ENCODE measurements at regions not wholly inside any gene's neighbourhood (a gene's known extent, or its start where the extent isn't known, plus 50 kb on each side); places are given as distances from the start of the nearest gene placed in this dataset.

GRCh38 chr9:116042321-116042720 lies 111.3 kb upstream of the PAPPA start:
- no peak for TF ChIP-seq CTCF (IDR thresholded peaks at IDR 0.05; ENCODE audit: unreplicated experiment)
- no peaks in the 10 kb centered on the region for H3K27me3 Mint-ChIP-seq
- H3K4me1 Mint-ChIP-seq (ENCODE audit: low read depth), result no peaks in the 10 kb centered on the region

GRCh38 chr9:116045083-116045482 lies 108.5 kb upstream of the PAPPA start:
- Mint-ChIP-seq H3K27ac (no peak overlapping the region), H3K9me3 (ENCODE audit: low read depth) (peaks cover 3% of the 10 kb centered on the region), H3K27me3 (no peaks in the 10 kb centered on the region), H3K4me3 (ENCODE audit: low read depth) (no peak overlapping the region), H3K36me3 (ENCODE audit: insufficient read depth) (no peaks in the 10 kb centered on the region), H3K4me1 (ENCODE audit: low read depth) (no peaks in the 10 kb centered on the region)
- TF ChIP-seq CTCF (IDR thresholded peaks at IDR 0.05; ENCODE audit: unreplicated experiment), result no peak
- DNase-seq (ENCODE audit: low spot score, unreplicated experiment), result no peak

More at GRCh38 chr9:116042321-116042720, 111.3 kb upstream of the PAPPA start:
- no peak overlapping the region for H3K27ac Mint-ChIP-seq
- peaks cover 3% of the 10 kb centered on the region for H3K9me3 Mint-ChIP-seq (ENCODE audit: low read depth)
- no peak overlapping the region for H3K4me3 Mint-ChIP-seq (ENCODE audit: low read depth)
- H3K36me3 Mint-ChIP-seq (ENCODE audit: insufficient read depth), result no peaks in the 10 kb centered on the region
- DNase-seq (ENCODE audit: low spot score, unreplicated experiment), result no peak

- H3K36me3 Mint-ChIP-seq (ENCODE audit: insufficient read depth), result no peaks in the 10 kb centered on the region
- H3K4me1 Mint-ChIP-seq (ENCODE audit: low read depth), result no peaks in the 10 kb centered on the region
- no peak for DNase-seq (ENCODE audit: low spot score, unreplicated experiment)
- peaks cover 9% of the 10 kb centered on the region for H3K27me3 Mint-ChIP-seq
- no peak overlapping the region for H3K4me3 Mint-ChIP-seq (ENCODE audit: low read depth)
- peaks cover 3% of the 10 kb centered on the region for H3K9me3 Mint-ChIP-seq (ENCODE audit: low read depth)
- no peak for TF ChIP-seq CTCF (IDR thresholded peaks at IDR 0.05; ENCODE audit: unreplicated experiment)
- H3K27ac Mint-ChIP-seq, result no peak overlapping the region
Measured at GRCh38 chr9:116048081-116048480, 105.5 kb upstream of the PAPPA start.

- no peak for TF ChIP-seq CTCF (IDR thresholded peaks at IDR 0.05; ENCODE audit: unreplicated experiment)
- peaks cover 12% of the 10 kb centered on the region for H3K27me3 Mint-ChIP-seq
- H3K27ac Mint-ChIP-seq, result no peak overlapping the region
- peaks cover 3% of the 10 kb centered on the region for H3K9me3 Mint-ChIP-seq (ENCODE audit: low read depth)
- DNase-seq (ENCODE audit: low spot score, unreplicated experiment), result no peak
- no peak overlapping the region for H3K4me3 Mint-ChIP-seq (ENCODE audit: low read depth)
- H3K4me1 Mint-ChIP-seq (ENCODE audit: low read depth), result no peaks in the 10 kb centered on the region
- H3K36me3 Mint-ChIP-seq (ENCODE audit: insufficient read depth), result no peaks in the 10 kb centered on the region
Measured at GRCh38 chr9:116049456-116049855, 104.1 kb upstream of the PAPPA start.

GRCh38 chr9:116051528-116051927 lies 102.1 kb upstream of the PAPPA start:
- Mint-ChIP-seq H3K27me3 (peaks cover 12% of the 10 kb centered on the region), H3K4me3 (ENCODE audit: low read depth) (no peak overlapping the region), H3K9me3 (ENCODE audit: low read depth) (no peaks in the 10 kb centered on the region), H3K4me1 (ENCODE audit: low read depth) (no peaks in the 10 kb centered on the region), H3K36me3 (ENCODE audit: insufficient read depth) (no peaks in the 10 kb centered on the region), H3K27ac (no peak overlapping the region)
- no peak for DNase-seq (ENCODE audit: low spot score, unreplicated experiment)
- TF ChIP-seq CTCF (IDR thresholded peaks at IDR 0.05; ENCODE audit: unreplicated experiment), result no peak
